Sigmoid colon (tissue), 6 donors: ENCODE measurements at regions not wholly inside any gene's neighbourhood (a gene's known extent, or its start where the extent isn't known, plus 50 kb on each side); places are given as distances from the start of the nearest gene placed in this dataset.

Experiments
- DNase-seq: peaks from one replicate; pipeline ENCODE4 v3.0.0-alpha.2; 2019
- H3K27ac ChIP-seq, 4 donors: fragments of 200-600 bp; sonication (generic); one replicate each; pipeline ENCODE4 v1.5.1; 2016 to 2019; ENCODE audit warnings: mild to moderate bottlenecking in 1 of 4
- H3K27me3 ChIP-seq, 3 donors: fragments of 200-600 bp; sonication (generic); one replicate each; pipeline ENCODE4 v1.5.1; 2019; ENCODE audit warnings: mild to moderate bottlenecking in 1 of 3
- H3K36me3 ChIP-seq, 4 donors: fragments of 200-600 bp; sonication (generic); one replicate each; pipeline ENCODE4 v1.5.1; 2016 to 2019
- H3K4me1 ChIP-seq, 4 donors: fragments of 200-600 bp; sonication (generic); one replicate each; pipeline ENCODE4 v1.5.1; 2017 to 2019
- H3K4me3 ChIP-seq, 4 donors: fragments of 200-600 bp; sonication (generic); one replicate each; pipeline ENCODE4 v1.5.1; 2017 to 2019; ENCODE audit warnings: mild to moderate bottlenecking in 2 of 4, moderate library complexity in 1 of 4
- H3K9me3 ChIP-seq, 4 donors: fragments of 200-600 bp in 3 of 4; sonication (generic) in 3 of 4; one replicate each; pipeline versions ENCODE4 v1.5.1 to v1.6.1; 2013 to 2019
- EP300 ChIP-seq, 4 donors: sonication (generic); formaldehyde crosslinking; IDR thresholded peaks; one replicate each; pipeline ENCODE4 v1.6.1; 2017; ENCODE audit warnings: antibody characterized with exemption in 4 of 4
- POLR2A ChIP-seq, 2 donors: fragments of 450-650 bp; IDR thresholded peaks; one replicate each; pipeline ENCODE4 v1.6.1; 2016; ENCODE audit warnings: antibody characterized with exemption in 2 of 2, mild to moderate bottlenecking in 2 of 2, moderate library complexity in 2 of 2
- POLR2AphosphoS5 ChIP-seq, 4 donors: sonication (generic); formaldehyde crosslinking; IDR thresholded peaks; one replicate each; pipeline ENCODE4 v1.6.1; 2017; ENCODE audit warnings: antibody characterized with exemption in 4 of 4
- WGBS, 2 donors: extraction: QIAGEN DNeasy Blood & Tissue Kit; methylation state at CpG; one replicate each; pipeline ENCODE4 v1.1.7; 2013; 5-methylcytosine and 5-hydroxymethylcytosine counted together
- intact Hi-C: fragments of 100-400 bp; cut with DNase I; formaldehyde crosslinking; loops from one replicate; pipeline ENCODE4 v1.15.1; 2023
- TF ChIP-seq, protein P1 (sequence below), 4 experiments: fragments of 450-650 bp in 3 of 4; fragments of 200-600 bp in 1 of 4; IDR thresholded peaks; one replicate each; pipeline ENCODE4 v1.5.1; 2016 to 2019; ENCODE audit warnings: antibody characterized with exemption in 4 of 4, mild to moderate bottlenecking in 3 of 4, moderate library complexity in 2 of 4
- donor health status: healthy with polysubstance abuse.
- donor health status: healthy.

GRCh38 chr20:54872440-54872839 lies 397.0 kb downstream of the DOK5 start:
- no peaks in the 10 kb centered on the region for H3K9me3 ChIP-seq
- no peak overlapping the region for H3K4me3 ChIP-seq
- no peaks in the 10 kb centered on the region for H3K36me3 ChIP-seq
- H3K27ac ChIP-seq, result no peak overlapping the region
- intact Hi-C loops, result no loop called here
- no peaks in the 10 kb centered on the region for H3K4me1 ChIP-seq
- TF ChIP-seq, protein P1, sequence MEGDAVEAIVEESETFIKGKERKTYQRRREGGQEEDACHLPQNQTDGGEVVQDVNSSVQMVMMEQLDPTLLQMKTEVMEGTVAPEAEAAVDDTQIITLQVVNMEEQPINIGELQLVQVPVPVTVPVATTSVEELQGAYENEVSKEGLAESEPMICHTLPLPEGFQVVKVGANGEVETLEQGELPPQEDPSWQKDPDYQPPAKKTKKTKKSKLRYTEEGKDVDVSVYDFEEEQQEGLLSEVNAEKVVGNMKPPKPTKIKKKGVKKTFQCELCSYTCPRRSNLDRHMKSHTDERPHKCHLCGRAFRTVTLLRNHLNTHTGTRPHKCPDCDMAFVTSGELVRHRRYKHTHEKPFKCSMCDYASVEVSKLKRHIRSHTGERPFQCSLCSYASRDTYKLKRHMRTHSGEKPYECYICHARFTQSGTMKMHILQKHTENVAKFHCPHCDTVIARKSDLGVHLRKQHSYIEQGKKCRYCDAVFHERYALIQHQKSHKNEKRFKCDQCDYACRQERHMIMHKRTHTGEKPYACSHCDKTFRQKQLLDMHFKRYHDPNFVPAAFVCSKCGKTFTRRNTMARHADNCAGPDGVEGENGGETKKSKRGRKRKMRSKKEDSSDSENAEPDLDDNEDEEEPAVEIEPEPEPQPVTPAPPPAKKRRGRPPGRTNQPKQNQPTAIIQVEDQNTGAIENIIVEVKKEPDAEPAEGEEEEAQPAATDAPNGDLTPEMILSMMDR (IDR thresholded peaks at IDR 0.05), result no peak
- TF ChIP-seq POLR2A (IDR thresholded peaks at IDR 0.05) (no peak), EP300 (IDR thresholded peaks at IDR 0.05) (no peak), POLR2AphosphoS5 (IDR thresholded peaks at IDR 0.05) (no peak)
- DNase-seq, result no peak
- H3K27me3 ChIP-seq, result no peaks in the 10 kb centered on the region
- WGBS, 2 donors, result 84 to 97% methylated on average over 1 of the region's 1 CpG

GRCh38 chr20:54869765-54870164 lies 394.4 kb downstream of the DOK5 start:
- Histone ChIP-seq H3K9me3 (no peaks in the 10 kb centered on the region), H3K4me1 (no peaks in the 10 kb centered on the region), H3K27ac (no peak overlapping the region), H3K4me3 (no peak overlapping the region), H3K27me3 (no peaks in the 10 kb centered on the region), H3K36me3 (no peaks in the 10 kb centered on the region)
- intact Hi-C loops, result no loop called here
- no peak for DNase-seq
- no peak for TF ChIP-seq EP300 (IDR thresholded peaks at IDR 0.05)
- no peak for TF ChIP-seq POLR2AphosphoS5 (IDR thresholded peaks at IDR 0.05)
- no peak for TF ChIP-seq POLR2A (IDR thresholded peaks at IDR 0.05)
- TF ChIP-seq, protein P1 (IDR thresholded peaks at IDR 0.05), result no peak
- WGBS, 2 donors, result 50 to 68% methylated on average over 3 of the region's 3 CpGs

DNA sequence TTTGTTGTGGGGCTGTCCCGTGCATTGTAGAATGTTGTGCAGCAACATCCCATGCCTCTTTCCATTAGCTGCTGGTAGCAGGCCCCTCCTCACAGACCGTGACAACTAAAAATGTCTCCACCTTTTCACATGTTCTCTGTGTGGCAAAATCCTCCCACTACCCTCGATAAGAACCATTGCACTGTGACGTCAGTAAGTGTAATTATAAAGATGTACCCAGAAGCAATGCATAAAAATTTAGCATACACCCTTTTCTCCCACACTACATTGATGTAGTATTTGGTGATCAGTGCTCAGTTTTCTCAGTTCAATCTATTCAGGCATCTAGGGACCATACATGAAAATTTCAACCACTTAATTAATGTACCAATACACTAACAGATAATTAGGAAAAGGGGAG lies 389.9 kb downstream of the DOK5 start:
- 77 to 88% methylated on average over 4 of the region's 4 CpGs for WGBS, 2 donors
- intact Hi-C loops, result no loop called here
- TF ChIP-seq POLR2AphosphoS5 (IDR thresholded peaks at IDR 0.05) (no peak), POLR2A (IDR thresholded peaks at IDR 0.05) (no peak), EP300 (IDR thresholded peaks at IDR 0.05) (no peak)
- TF ChIP-seq, protein P1 (IDR thresholded peaks at IDR 0.05), result no peak

DNA sequence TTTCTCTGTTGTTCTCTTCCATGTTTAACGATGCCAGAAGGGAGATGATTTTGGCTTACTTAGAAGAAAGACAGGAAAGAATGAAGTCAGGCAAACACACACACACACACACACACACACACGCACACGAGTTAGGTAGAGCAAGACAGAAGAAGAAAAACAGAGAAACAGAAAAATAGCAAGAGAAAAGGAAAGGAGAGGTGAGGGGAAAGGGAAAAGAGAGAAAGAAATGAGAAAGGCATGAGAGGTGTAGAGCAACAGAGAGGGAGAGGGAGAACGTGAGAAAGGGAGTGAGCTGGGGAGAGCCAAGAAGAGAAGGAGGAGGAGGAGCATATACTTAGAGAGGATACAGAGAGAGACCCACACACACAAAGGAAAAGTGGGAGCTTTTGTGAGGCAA lies 385.3 kb downstream of the DOK5 start:
- TF ChIP-seq POLR2AphosphoS5 (IDR thresholded peaks at IDR 0.05) (no peak), EP300 (IDR thresholded peaks at IDR 0.05) (no peak), POLR2A (IDR thresholded peaks at IDR 0.05) (no peak)
- TF ChIP-seq, protein P1 (IDR thresholded peaks at IDR 0.05), result no peak
- intact Hi-C loops, result no loop called here
- no peaks in the 10 kb centered on the region for H3K9me3 ChIP-seq
- no peaks in the 10 kb centered on the region for H3K4me1 ChIP-seq
- 48 to 61% methylated on average over 4 of the region's 4 CpGs for WGBS, 2 donors
- no peaks in the 10 kb centered on the region for H3K36me3 ChIP-seq
- no peak overlapping the region for H3K27ac ChIP-seq
- H3K4me3 ChIP-seq, result no peak overlapping the region
- no peaks in the 10 kb centered on the region for H3K27me3 ChIP-seq
- no peak for DNase-seq

More for the DNA sequence above, 389.9 kb downstream of the DOK5 start:
- H3K27ac ChIP-seq, result no peak overlapping the region
- H3K36me3 ChIP-seq, result no peaks in the 10 kb centered on the region
- no peak for DNase-seq
- H3K9me3 ChIP-seq, result no peaks in the 10 kb centered on the region
- H3K4me1 ChIP-seq, result no peaks in the 10 kb centered on the region
- no peak overlapping the region for H3K4me3 ChIP-seq
- no peaks in the 10 kb centered on the region for H3K27me3 ChIP-seq

- no peaks in the 10 kb centered on the region for H3K27me3 ChIP-seq
- H3K4me1 ChIP-seq, result no peaks in the 10 kb centered on the region
- H3K4me3 ChIP-seq, result no peak overlapping the region
- DNase-seq, result no peak
- TF ChIP-seq, protein P1 (IDR thresholded peaks at IDR 0.05), result no peak
- TF ChIP-seq POLR2AphosphoS5 (IDR thresholded peaks at IDR 0.05) (no peak), POLR2A (IDR thresholded peaks at IDR 0.05) (no peak), EP300 (IDR thresholded peaks at IDR 0.05) (no peak)
- H3K9me3 ChIP-seq, result no peaks in the 10 kb centered on the region
- WGBS, 2 donors, result 91% methylated on average over 2 of the region's 2 CpGs
- intact Hi-C loops, result no loop called here
- no peaks in the 10 kb centered on the region for H3K36me3 ChIP-seq
- no peak overlapping the region for H3K27ac ChIP-seq
These were observed 380.8 kb downstream of the DOK5 start for GRCh38 chr20:54856202-54856601.
